H9 (cell line): ENCODE measurements at regions not wholly inside any gene's neighbourhood (a gene's known extent, or its start where the extent isn't known, plus 50 kb on each side); places are given as distances from the start of the nearest gene placed in this dataset.

Experiments used
- DNase-seq: peaks from one replicate; pipeline ENCODE4 v3.0.0-alpha.2; 2017
- H2AFZ ChIP-seq: one replicate; pipeline ENCODE4 v1.6.1; 2013; ENCODE audit warnings: mild to moderate bottlenecking, low read length, control low read depth, moderate library complexity
- H2AK5ac ChIP-seq: 2 replicates; pipeline ENCODE4 v1.6.1; 2013; ENCODE audit warnings: low read length, control low read depth, mixed read lengths; ENCODE audit not compliant: insufficient read length
- H2BK120ac ChIP-seq: one replicate; pipeline ENCODE4 v1.6.1; 2013; ENCODE audit warnings: low read depth, mild to moderate bottlenecking, low read length, control low read depth, inconsistent platforms; ENCODE audit not compliant: poor library complexity, severe bottlenecking
- H2BK12ac ChIP-seq: 2 replicates; pipeline ENCODE4 v1.6.1; 2013; ENCODE audit warnings: low read length, control low read depth, mixed read lengths, low read depth; ENCODE audit not compliant: insufficient read length
- H2BK15ac ChIP-seq: 2 replicates; pipeline ENCODE4 v1.6.1; 2013; ENCODE audit warnings: low read depth, low read length, control low read depth
- H2BK20ac ChIP-seq: one replicate; pipeline ENCODE4 v1.6.1; 2013; ENCODE audit warnings: low read depth, mild to moderate bottlenecking, low read length, control low read depth, inconsistent platforms; ENCODE audit not compliant: poor library complexity, severe bottlenecking
- H2BK5ac ChIP-seq: 2 replicates; pipeline ENCODE4 v1.6.1; 2013; ENCODE audit warnings: low read length, control low read depth, mixed read lengths; ENCODE audit not compliant: insufficient read length
- H3K14ac ChIP-seq: 2 replicates; pipeline ENCODE4 v1.6.1; 2013; ENCODE audit warnings: low read length, control low read depth; ENCODE audit not compliant: insufficient read depth
- H3K18ac ChIP-seq: 2 replicates; pipeline ENCODE4 v1.6.1; 2013; ENCODE audit warnings: low read depth, mild to moderate bottlenecking, mixed read lengths, low read length, control low read depth; ENCODE audit not compliant: insufficient read length
- H3K23ac ChIP-seq: 2 replicates; pipeline ENCODE4 v1.6.1; 2013; ENCODE audit warnings: low read length, control low read depth, mixed read lengths, low read depth; ENCODE audit not compliant: insufficient read length
- H3K23me2 ChIP-seq: 2 replicates; pipeline ENCODE4 v1.6.1; 2013; ENCODE audit warnings: low read depth, mild to moderate bottlenecking, mixed read lengths, low read length, control low read depth; ENCODE audit not compliant: insufficient read length, poor library complexity, severe bottlenecking
- H3K27ac ChIP-seq: 2 replicates; pipeline ENCODE4 v1.5.1; 2013; ENCODE audit warnings: low read length, control low read depth, mixed read lengths, low read depth; ENCODE audit not compliant: insufficient read length
- H3K27me3 ChIP-seq: 2 replicates; pipeline ENCODE4 v1.6.1; 2013; ENCODE audit warnings: low read length, control low read depth, inconsistent platforms; ENCODE audit not compliant: insufficient read depth
- H3K4ac ChIP-seq: 2 replicates; pipeline ENCODE4 v1.6.1; 2013; ENCODE audit warnings: low read depth, mild to moderate bottlenecking, control low read depth, inconsistent platforms, low read length, moderate library complexity
- H3K4me1 ChIP-seq: 2 replicates; pipeline ENCODE4 v1.6.1; 2013; ENCODE audit warnings: low read length, control low read depth, inconsistent platforms; ENCODE audit not compliant: insufficient read depth
- H3K4me2 ChIP-seq: 2 replicates; pipeline ENCODE4 v1.6.1; 2013; ENCODE audit warnings: low read length, control low read depth, mixed read lengths; ENCODE audit not compliant: insufficient read length, insufficient read depth
- H3K56ac ChIP-seq: 2 replicates; pipeline ENCODE4 v1.6.1; 2013; ENCODE audit warnings: low read depth, mild to moderate bottlenecking, mixed read lengths, low read length, control low read depth; ENCODE audit not compliant: insufficient read length
- H3K79me1 ChIP-seq: 2 replicates; pipeline ENCODE4 v1.6.1; 2013; ENCODE audit warnings: low read depth, mild to moderate bottlenecking, moderate library complexity, low read length, control low read depth, inconsistent platforms; ENCODE audit not compliant: insufficient read depth, poor library complexity, severe bottlenecking
- H3K79me2 ChIP-seq: 2 replicates; pipeline ENCODE4 v1.6.1; 2013; ENCODE audit warnings: low read length, control low read depth, inconsistent platforms; ENCODE audit not compliant: insufficient read depth
- H3K9ac ChIP-seq: 2 replicates; pipeline ENCODE4 v1.6.1; 2013; ENCODE audit warnings: low read length, control low read depth, mixed read lengths; ENCODE audit not compliant: insufficient read length; ENCODE audit errors: extremely low read depth
- H3K9me3 ChIP-seq: one replicate; pipeline ENCODE4 v1.6.1; 2013; ENCODE audit warnings: low read depth, low read length, inconsistent platforms; ENCODE audit not compliant: control insufficient read depth
- H3T11ph ChIP-seq: one replicate; pipeline ENCODE4 v1.6.1; 2013; ENCODE audit warnings: mild to moderate bottlenecking, low read length, control low read depth, inconsistent platforms
- H4K20me1 ChIP-seq: one replicate; pipeline ENCODE4 v1.6.1; 2013; ENCODE audit not compliant: control insufficient read depth, insufficient read length, insufficient read depth
- H4K5ac ChIP-seq: 2 replicates; pipeline ENCODE4 v1.6.1; 2013; ENCODE audit warnings: low read depth, mild to moderate bottlenecking, mixed read lengths, low read length, control low read depth; ENCODE audit not compliant: insufficient read length
- H4K8ac ChIP-seq: replicated peaks from 2 replicates; pipeline ENCODE4 v1.6.1; 2013; ENCODE audit warnings: low read length, control low read depth, mixed read lengths, low read depth; ENCODE audit not compliant: insufficient read length
- H4K91ac ChIP-seq: 2 replicates; pipeline ENCODE4 v1.6.1; 2013; ENCODE audit warnings: low read depth, mild to moderate bottlenecking, moderate library complexity, mixed read lengths, low read length, control low read depth; ENCODE audit not compliant: insufficient read length
- H3K27ac Mint-ChIP-seq, 3 experiments: 2 replicates in 2 of 3; 3 replicates in 1 of 3; pipeline ENCODE4 v1.8.0; 2020 to 2021; ENCODE audit warnings: mixed read lengths in 3 of 3, mild to moderate bottlenecking in 1 of 3, moderate library complexity in 1 of 3
- H3K27me3 Mint-ChIP-seq: 2 replicates; pipeline ENCODE4 v1.8.0; 2021; ENCODE audit warnings: low read depth, mild to moderate bottlenecking, moderate library complexity, mixed read lengths
- H3K36me3 Mint-ChIP-seq, 3 experiments: 2 replicates in 2 of 3; 3 replicates in 1 of 3; pipeline ENCODE4 v1.8.0; 2020 to 2021; ENCODE audit warnings: low read depth in 3 of 3, mixed read lengths in 3 of 3; ENCODE audit not compliant: insufficient read depth in 1 of 3
- H3K4me1 Mint-ChIP-seq, 2 experiments: 2 replicates each; pipeline ENCODE4 v1.8.0; 2020; ENCODE audit warnings: mixed read lengths in 2 of 2
- H3K4me3 Mint-ChIP-seq, 2 experiments: 2 replicates in 1 of 2; 3 replicates in 1 of 2; pipeline ENCODE4 v1.8.0; 2020 to 2021; ENCODE audit warnings: mild to moderate bottlenecking in 2 of 2, mixed read lengths in 2 of 2, moderate library complexity in 1 of 2
- H3K9me3 Mint-ChIP-seq, 2 experiments: 2 replicates in 1 of 2; 3 replicates in 1 of 2; pipeline ENCODE4 v1.8.0; 2020; ENCODE audit warnings: mild to moderate bottlenecking in 2 of 2, mixed read lengths in 2 of 2, moderate library complexity in 1 of 2
- CTCF ChIP-seq: fragments of 200-600 bp; sonication (generic); conservative IDR thresholded peaks from 3 replicates; pipeline ENCODE4 v1.8.0; 2021; ENCODE audit warnings: antibody characterized with exemption, mild to moderate bottlenecking
- WGBS: extraction: QIAGEN DNeasy Blood & Tissue Kit; methylation state at CpG from one replicate; pipeline ENCODE4 v1.1.7; 2013; ENCODE audit warnings: missing lambda C conversion rate, low lambda C conversion rate, mixed read lengths; ENCODE audit not compliant: insufficient read length; ENCODE audit errors: extremely low coverage; 5-methylcytosine and 5-hydroxymethylcytosine counted together

- H3T11ph ChIP-seq, result no peak overlapping the region
- H3K56ac ChIP-seq, result no peak overlapping the region
- H4K5ac ChIP-seq, result no peak overlapping the region
- H3K23ac ChIP-seq, result no peak overlapping the region
- no peaks in the 10 kb centered on the region for H3K79me2 ChIP-seq
- Mint-ChIP-seq H3K27ac (no peak overlapping the region), H3K4me3 (no peak overlapping the region), H3K36me3 (no peaks in the 10 kb centered on the region), H3K4me1 (no peaks in the 10 kb centered on the region), H3K27me3 (no peaks in the 10 kb centered on the region; the same call in 1 of the 2 replicates), H3K9me3 (no peaks in the 10 kb centered on the region)
- H3K9ac ChIP-seq, result no peak overlapping the region
- H2BK5ac ChIP-seq, result no peak overlapping the region
- H3K4me2 ChIP-seq, result no peak overlapping the region
- TF ChIP-seq CTCF, result no peak
- H2BK20ac ChIP-seq, result no peak overlapping the region
- no peak overlapping the region for H4K8ac ChIP-seq
- H3K23me2 ChIP-seq, result no peaks in the 10 kb centered on the region
- no peaks in the 10 kb centered on the region for H3K4me1 ChIP-seq
- no peak overlapping the region for H3K14ac ChIP-seq
- no peaks in the 10 kb centered on the region for H3K27me3 ChIP-seq
- H2BK12ac ChIP-seq, result no peak overlapping the region
- no peak overlapping the region for H2AFZ ChIP-seq
- no peak for DNase-seq
- no peaks in the 10 kb centered on the region for H3K79me1 ChIP-seq
- H3K18ac ChIP-seq, result no peak overlapping the region
- no peak overlapping the region for H4K91ac ChIP-seq
- H2BK15ac ChIP-seq, result no peak overlapping the region
- no peak overlapping the region for H3K4ac ChIP-seq
- no peak overlapping the region for H2BK120ac ChIP-seq
- H4K20me1 ChIP-seq, result no peaks in the 10 kb centered on the region
- WGBS, result no CpG with 5 or more reads among the region's 4 CpGs
- H3K9me3 ChIP-seq, result no peaks in the 10 kb centered on the region
- H3K27ac ChIP-seq, result no peak overlapping the region
- no peak overlapping the region for H2AK5ac ChIP-seq
These were observed 784.8 kb downstream of the KCNA4 start for GRCh38 chr11:29231991-29232390.
